K562 (cell line): ENCODE measurements at regions not wholly inside any gene's neighbourhood (a gene's known extent, or its start where the extent isn't known, plus 50 kb on each side); places are given as distances from the start of the nearest gene placed in this dataset.

Experiments used
- ARID4B ChIP-seq: sonication (generic); formaldehyde crosslinking; IDR thresholded peaks from 2 replicates; pipeline ENCODE4 v1.8.0; 2022; ENCODE audit warnings: mild to moderate bottlenecking, missing genetic modification reagents
- CTCF ChIP-seq, 3 experiments: IDR thresholded peaks in 2 of 3; conservative IDR thresholded peaks in 1 of 3; 2 replicates each; pipeline ENCODE4 v1.5.1; 2011 to 2012; ENCODE audit warnings: low read length in 3 of 3, mild to moderate bottlenecking in 3 of 3, control low read depth in 2 of 3, improper control_type of control experiment in 1 of 3, inconsistent platforms in 1 of 3, low read depth in 1 of 3, mixed read lengths in 1 of 3, moderate library complexity in 1 of 3; ENCODE audit not compliant: insufficient read depth in 2 of 3
- EP300 ChIP-seq: IDR thresholded peaks from 2 replicates; pipeline ENCODE4 v1.6.1; 2012; ENCODE audit warnings: low read length, improper control_type of control experiment
- ETV1 ChIP-seq: fragments of 450-650 bp; conservative IDR thresholded peaks from 2 replicates; pipeline ENCODE4 v1.6.1; 2016; ENCODE audit warnings: missing genetic modification characterization, control low read depth, low read depth, missing compliant biosample characterization
- EZH2 ChIP-seq: IDR thresholded peaks from 2 replicates; pipeline ENCODE4 v1.6.1; 2012; ENCODE audit warnings: low read depth, mild to moderate bottlenecking, inconsistent platforms, low read length, borderline replicate concordance
- FOXP4 ChIP-seq: sonication (generic); formaldehyde crosslinking; IDR thresholded peaks from 2 replicates; pipeline ENCODE4 v1.8.0; 2022; ENCODE audit warnings: mild to moderate bottlenecking, missing genetic modification reagents, borderline replicate concordance
- MTF1 ChIP-seq: fragments of 250-450 bp; sonication (Bioruptor Pico); IDR thresholded peaks from 2 replicates; pipeline ENCODE4 v1.9.0; 2021; ENCODE audit warnings: moderate library complexity, mild to moderate bottlenecking, inconsistent platforms, borderline replicate concordance
- NCOR1 ChIP-seq: fragments of 450-650 bp; IDR thresholded peaks from 2 replicates; pipeline ENCODE4 v1.6.1; 2016; ENCODE audit warnings: mild to moderate bottlenecking, moderate library complexity
- SMARCA4 ChIP-seq: fragments of 450-650 bp; IDR thresholded peaks from 2 replicates; pipeline ENCODE4 v1.6.1; 2016
- TFE3 ChIP-seq: fragments of 450-650 bp; formaldehyde crosslinking; IDR thresholded peaks from 2 replicates; pipeline ENCODE4 v1.4.0; 2020; ENCODE audit warnings: mild to moderate bottlenecking, mixed read lengths
- ZNF224 ChIP-seq: sonication (generic); formaldehyde crosslinking; IDR thresholded peaks from 2 replicates; pipeline ENCODE4 v1.8.0; 2022; ENCODE audit warnings: mild to moderate bottlenecking, missing genetic modification reagents
- ZSCAN29 ChIP-seq: fragments of 450-650 bp; IDR thresholded peaks from 2 replicates; pipeline ENCODE4 v1.6.1; 2017

GRCh38 chr2:12490641-12491040 is 226.1 kb upstream of the TRIB2 start:
- no peak for TF ChIP-seq TFE3 (CRISPR knock-in tag)
- no peak for TF ChIP-seq NCOR1
- TF ChIP-seq SMARCA4: no peak
- TF ChIP-seq CTCF (IDR thresholded peaks at IDR 0.05 in 2 of 3, conservative IDR thresholded peaks at IDR 0.05 in 1 of 3; ENCODE audit: insufficient read depth in 2 of 3, low read depth in 1 of 3, low read length in 3 of 3): no peak
- no peak for TF ChIP-seq FOXP4
- TF ChIP-seq ZNF224: no peak
- TF ChIP-seq MTF1 (CRISPR knock-in tag): no peak
- no peak for TF ChIP-seq ZSCAN29
- no peak for TF ChIP-seq EZH2
- TF ChIP-seq EP300: no peak
- TF ChIP-seq ARID4B (CRISPR knock-in tag): no peak
- no peak for TF ChIP-seq ETV1 (tag)
